ENCODE measurements at regions not wholly inside any gene's neighbourhood (a gene's known extent, or its start where the extent isn't known, plus 50 kb on each side); places are given as distances from the start of the nearest gene placed in this dataset.

- TF ChIP-seq GATA2 (IDR thresholded peaks at IDR 0.05; ENCODE audit: low read depth, low read length), result no peak
- TF ChIP-seq GATA3 (IDR thresholded peaks at IDR 0.05; ENCODE audit: low read depth, low read length), result no peak
Observed at GRCh38 chr11:10941871-10942270, 84.0 kb upstream of the ZBED5 start.

Data from SH-SY5Y (cell line).